22Rv1 (cell line): ENCODE measurements at regions not wholly inside any gene's neighbourhood (a gene's known extent, or its start where the extent isn't known, plus 50 kb on each side); places are given as distances from the start of the nearest gene placed in this dataset.
"Not testable (repeated sequence)": the region's sequence is repeated elsewhere in the genome, so short reads cannot be mapped to it uniquely, and the experiment has no call there.

Source experiments
- H3K27ac ChIP-seq: fragments of 450-650 bp; 2 replicates; pipeline ENCODE4 v1.5.1; 2017
- ZFX ChIP-seq: fragments of 450-650 bp; IDR thresholded peaks from 2 replicates; pipeline ENCODE4 v1.6.1; 2017; ENCODE audit warnings: antibody characterized with exemption, borderline replicate concordance
- TF ChIP-seq, protein P1 (sequence below): fragments of 450-650 bp; IDR thresholded peaks from 2 replicates; pipeline ENCODE4 v1.5.1; 2017; ENCODE audit warnings: mild to moderate bottlenecking

DNA sequence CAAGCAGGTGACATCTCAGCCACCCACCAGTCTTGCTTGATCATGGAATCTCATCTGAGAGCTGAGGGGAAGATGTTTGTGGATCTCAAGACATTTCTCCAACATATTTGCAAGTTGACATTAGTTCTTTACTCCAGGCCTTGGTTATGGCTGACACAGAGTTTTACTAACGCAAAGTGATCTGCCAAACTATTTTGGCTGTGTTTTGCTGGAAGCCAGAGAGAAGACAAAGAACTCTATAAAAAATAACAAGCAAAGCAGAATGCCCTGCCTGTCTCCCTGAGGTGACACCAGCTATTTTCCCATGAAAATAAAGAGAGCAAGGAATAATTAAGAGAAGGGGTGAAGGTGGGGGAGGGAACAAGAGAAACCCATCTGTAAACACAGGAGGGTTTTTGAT, 286.4 kb downstream of the WDR11 start:
- no peak overlapping the region for H3K27ac ChIP-seq
- TF ChIP-seq ZFX: no peak
- TF ChIP-seq, protein P1, sequence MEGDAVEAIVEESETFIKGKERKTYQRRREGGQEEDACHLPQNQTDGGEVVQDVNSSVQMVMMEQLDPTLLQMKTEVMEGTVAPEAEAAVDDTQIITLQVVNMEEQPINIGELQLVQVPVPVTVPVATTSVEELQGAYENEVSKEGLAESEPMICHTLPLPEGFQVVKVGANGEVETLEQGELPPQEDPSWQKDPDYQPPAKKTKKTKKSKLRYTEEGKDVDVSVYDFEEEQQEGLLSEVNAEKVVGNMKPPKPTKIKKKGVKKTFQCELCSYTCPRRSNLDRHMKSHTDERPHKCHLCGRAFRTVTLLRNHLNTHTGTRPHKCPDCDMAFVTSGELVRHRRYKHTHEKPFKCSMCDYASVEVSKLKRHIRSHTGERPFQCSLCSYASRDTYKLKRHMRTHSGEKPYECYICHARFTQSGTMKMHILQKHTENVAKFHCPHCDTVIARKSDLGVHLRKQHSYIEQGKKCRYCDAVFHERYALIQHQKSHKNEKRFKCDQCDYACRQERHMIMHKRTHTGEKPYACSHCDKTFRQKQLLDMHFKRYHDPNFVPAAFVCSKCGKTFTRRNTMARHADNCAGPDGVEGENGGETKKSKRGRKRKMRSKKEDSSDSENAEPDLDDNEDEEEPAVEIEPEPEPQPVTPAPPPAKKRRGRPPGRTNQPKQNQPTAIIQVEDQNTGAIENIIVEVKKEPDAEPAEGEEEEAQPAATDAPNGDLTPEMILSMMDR: no peak

DNA sequence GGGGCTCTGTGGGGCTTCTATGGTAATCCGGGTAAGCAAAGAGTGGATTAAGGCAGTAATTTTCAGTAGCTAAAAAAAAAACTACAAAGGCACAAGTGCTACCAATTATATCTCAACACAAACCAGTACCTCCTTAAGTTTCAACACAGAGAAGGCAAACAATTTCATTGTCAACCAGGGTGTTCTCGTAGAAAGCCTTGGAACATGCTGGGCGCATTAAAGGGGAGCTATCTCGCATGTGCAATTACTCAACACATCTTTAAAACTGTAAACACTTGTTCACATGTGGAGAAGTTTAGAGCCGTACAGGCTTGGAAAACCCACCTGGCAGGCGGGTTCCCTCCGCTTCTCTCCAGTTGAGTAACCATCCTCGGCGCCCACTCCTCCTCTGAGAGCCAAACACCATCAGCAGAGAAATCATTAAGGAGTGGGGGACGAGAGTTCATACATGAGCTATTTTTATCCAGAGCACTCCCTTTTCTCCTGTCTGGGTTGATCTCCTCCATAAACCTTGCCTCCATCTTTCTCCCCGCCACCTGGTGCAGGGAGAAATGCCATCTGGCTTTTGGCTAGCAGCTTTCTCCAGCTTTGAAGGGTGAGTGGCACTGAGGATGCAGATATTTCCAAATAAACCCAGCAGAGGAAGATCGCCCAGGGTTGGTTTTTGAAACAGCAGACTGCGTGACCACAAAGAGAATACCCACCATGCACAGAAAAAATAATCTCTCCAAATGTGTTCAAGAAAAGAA, 287.1 kb downstream of the WDR11 start:
- TF ChIP-seq, protein P1: no peak
- no peak for TF ChIP-seq ZFX
- no peak overlapping the region for H3K27ac ChIP-seq

DNA sequence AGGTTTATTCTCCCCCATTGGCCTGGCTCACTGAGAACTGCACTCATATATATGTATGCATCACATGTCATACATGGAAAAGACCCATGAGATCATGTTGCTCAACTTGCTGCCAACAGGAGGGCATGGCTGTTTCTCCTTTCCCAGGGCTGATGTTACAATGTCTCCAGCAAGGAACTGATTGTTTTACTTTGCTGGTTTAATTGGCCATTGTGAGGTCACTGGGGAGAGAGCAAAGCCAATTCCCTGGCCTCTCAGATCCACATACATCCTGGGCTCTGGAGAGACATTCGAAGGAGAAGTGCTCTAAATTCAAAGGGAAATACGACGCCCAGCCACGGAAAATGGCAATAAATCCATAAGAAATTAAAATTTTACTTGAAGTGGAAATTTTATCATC, 287.8 kb downstream of the WDR11 start:
- H3K27ac ChIP-seq: no peak overlapping the region
- TF ChIP-seq, protein P1: no peak
- no peak for TF ChIP-seq ZFX

DNA sequence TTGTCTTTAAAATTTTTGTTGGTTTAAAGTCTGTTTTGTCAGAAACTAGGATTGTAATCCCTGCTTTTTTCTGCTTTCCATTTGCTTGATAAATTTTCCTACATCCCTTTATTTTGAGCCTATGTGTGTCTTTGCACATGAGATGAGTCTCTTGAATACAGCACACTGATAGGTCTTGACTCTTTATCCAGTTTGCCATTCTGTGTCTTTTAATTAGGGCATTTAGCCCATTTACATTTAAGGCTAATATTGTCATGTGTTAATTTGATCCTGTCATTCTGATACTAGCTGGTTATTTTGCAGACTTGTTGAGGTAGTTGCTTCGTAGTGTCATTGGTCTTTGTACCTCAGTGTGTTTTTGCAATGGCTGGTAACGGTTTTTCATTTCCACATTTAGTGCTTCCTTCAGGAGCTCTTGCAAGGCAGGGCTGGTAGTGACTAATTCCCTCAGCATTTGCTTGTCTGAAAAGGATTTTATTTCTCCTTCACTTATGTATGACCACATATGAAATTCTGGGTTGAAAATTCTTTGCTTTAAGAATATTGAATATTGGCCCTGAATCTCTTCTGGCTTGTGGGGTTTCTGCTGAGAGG, 294.7 kb downstream of the WDR11 start:
- H3K27ac ChIP-seq: not testable (repeated sequence)

DNA sequence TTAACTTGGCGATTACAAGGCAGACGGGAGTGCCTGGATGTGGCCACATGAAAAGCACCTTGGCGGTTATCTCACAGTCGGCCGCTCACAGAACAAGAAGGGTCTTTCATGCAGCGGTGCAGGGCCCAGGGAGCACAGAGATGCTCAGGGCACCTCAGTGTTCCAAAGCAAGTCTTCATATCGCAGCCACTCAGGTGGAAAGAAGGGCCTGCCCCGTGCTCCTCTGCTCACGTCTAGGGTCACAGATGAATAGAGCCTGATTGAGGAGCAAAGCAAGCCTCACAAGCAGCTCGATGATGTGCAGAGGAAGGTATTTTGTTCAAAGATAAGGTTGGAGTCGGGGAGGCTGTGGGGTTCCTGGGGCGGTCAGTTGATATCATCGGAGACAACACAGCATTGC, 297.8 kb downstream of the WDR11 start:
- TF ChIP-seq, protein P1: no peak
- TF ChIP-seq ZFX: no peak
- no peak overlapping the region for H3K27ac ChIP-seq

DNA sequence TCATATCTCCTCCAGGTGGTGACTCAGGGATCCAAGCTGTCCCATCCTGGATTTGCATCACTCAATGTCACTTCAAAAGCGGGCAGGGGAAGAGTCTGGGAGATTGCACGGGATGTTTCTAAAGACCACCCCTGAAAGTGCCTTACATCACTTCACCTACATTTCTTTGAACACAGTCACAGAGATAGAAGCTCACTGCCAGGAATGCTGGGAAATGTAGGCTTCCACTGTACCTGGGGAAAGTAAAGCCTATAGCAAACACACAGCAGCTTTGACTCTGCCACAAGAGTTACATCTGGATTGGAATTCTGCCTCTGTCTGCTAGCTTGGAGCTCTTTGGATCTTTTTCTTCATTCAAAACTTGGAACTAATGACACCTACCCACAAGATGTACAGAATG, 300.9 kb downstream of the WDR11 start:
- no peak for TF ChIP-seq ZFX
- TF ChIP-seq, protein P1: no peak

DNA sequence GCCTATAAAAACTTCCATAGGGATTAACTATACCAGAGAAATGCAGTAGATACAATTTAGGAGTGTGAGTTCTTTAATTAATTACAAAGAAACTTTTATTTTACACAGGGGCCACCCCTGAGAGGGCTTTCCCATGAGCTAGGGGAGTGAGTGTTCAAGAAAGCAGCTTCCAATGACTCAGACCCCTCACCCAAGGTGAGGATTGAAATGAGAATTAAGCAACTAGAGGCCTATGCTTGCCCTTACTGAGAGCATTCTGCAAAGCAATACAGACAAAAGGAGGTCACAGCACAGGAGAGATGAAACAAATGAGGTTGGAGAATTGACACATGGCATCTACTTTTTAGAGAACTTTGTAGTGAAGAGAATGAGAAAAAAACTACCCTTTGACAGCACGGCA, 301.8 kb downstream of the WDR11 start:
- no peak overlapping the region for H3K27ac ChIP-seq
- TF ChIP-seq, protein P1: no peak
- TF ChIP-seq ZFX: no peak

More for the DNA sequence above, 300.9 kb downstream of the WDR11 start:
- H3K27ac ChIP-seq: no peak overlapping the region

DNA sequence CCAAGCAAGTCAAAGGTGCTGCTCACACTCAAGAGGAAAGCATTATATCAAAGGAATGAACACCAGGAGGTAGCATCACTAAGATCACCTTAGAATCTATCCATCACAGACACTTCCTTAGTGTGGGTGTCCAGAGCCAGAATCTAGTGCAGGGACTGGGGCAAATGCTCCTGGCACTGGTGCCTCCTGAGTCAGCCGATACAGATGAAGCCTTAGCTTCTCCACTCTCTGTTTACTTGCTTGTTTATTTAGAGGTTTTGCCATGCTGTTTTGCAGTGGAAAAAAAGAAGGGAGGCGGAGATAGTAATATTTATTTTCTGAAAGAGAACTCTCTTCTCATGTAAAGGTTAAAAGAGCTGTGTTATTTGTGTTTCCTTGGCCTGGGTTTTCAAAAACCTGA, 303.1 kb downstream of the WDR11 start:
- TF ChIP-seq ZFX: no peak
- no peak overlapping the region for H3K27ac ChIP-seq
